ENCODE measurements at regions not wholly inside any gene's neighbourhood (a gene's known extent, or its start where the extent isn't known, plus 50 kb on each side); places are given as distances from the start of the nearest gene placed in this dataset.

DNA sequence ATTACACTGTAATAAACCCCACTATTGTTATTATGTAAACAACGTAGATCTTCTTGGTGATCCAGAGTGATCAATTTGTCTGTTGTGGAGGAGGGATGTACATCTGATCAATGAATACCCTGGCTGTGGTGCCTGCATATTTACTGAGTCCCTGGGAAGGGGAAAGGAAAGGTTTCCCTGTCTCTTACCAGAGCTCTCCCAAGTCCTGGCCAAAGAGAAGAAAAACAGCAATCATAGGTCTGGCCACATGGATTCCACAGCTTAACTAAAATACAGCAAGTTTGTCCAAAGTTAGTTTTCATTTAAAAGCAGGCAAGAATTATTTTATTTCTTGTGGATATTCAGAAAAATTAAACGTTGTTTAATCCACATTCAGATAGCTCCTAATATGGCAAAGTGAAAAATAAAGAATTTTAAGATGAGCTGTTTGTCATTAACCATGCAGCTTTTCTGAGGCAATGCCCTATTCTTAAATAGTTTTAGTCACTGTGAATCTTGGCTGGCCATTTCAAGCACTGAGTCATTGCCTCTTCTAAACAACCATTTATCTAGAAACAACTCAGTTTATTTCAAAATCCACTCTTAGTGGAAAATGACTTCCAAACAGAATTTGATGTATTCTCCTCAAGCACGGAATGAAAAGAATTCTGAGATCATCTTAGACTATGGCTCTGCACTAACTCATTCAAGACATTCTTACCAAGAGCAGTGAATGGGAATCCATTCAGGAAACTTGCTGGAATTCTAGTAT is 1004.4 kb upstream of the CDH2 start:
- DNase-seq = no peak

DNA sequence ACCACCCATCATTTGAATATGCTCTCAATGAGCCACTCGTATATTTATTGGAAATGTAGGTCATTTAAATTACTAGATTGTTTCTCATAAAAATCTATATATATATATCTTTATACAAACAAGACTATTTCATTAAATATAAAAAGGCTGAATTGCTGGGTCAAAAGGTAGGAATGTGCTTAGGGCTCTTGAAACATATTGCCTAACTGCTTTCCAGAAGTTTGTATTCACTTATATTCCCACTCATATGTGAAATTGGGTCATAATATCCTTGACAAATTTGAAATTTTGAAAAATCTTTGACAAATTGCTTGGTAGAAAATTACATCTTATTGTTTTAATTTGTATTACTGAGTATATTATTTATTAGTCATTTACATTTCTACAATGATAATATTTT is 999.8 kb upstream of the CDH2 start:
- no peak for DNase-seq

DNA sequence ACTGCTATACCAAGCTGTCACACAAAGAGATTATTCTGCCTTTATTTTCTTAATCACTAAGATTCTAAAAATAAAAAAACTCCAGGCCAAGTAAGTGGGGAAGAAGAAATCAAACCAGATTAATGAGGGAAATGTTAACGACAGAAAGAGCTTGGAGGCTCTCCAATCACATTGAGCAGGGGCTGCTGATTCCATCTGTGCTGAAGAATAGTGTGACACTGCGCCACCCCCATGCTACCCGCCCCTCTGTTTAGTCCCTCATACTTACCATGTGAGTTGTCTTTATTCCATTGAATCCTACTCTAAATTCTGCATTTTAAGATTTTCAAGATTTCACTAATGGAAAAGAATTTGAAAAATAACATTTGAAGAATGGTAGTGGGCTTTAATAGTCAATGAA is 998.0 kb upstream of the CDH2 start:
- DNase-seq = no peak

DNA sequence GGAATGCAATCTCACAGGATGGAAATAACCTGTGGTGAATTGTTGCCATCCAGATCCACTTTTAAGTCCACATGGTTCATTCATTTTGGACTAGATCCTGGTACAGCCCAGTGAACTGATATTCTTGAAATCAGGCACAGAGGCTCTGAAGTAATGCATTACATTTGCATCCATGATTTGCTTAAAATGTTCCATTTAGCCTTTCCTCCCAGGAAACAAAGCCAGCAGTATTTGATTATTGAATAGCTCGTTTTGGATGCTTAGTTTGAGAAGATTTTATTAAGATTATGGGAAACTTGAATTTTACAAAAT is 995.8 kb upstream of the CDH2 start:
- DNase-seq = no peak

DNA sequence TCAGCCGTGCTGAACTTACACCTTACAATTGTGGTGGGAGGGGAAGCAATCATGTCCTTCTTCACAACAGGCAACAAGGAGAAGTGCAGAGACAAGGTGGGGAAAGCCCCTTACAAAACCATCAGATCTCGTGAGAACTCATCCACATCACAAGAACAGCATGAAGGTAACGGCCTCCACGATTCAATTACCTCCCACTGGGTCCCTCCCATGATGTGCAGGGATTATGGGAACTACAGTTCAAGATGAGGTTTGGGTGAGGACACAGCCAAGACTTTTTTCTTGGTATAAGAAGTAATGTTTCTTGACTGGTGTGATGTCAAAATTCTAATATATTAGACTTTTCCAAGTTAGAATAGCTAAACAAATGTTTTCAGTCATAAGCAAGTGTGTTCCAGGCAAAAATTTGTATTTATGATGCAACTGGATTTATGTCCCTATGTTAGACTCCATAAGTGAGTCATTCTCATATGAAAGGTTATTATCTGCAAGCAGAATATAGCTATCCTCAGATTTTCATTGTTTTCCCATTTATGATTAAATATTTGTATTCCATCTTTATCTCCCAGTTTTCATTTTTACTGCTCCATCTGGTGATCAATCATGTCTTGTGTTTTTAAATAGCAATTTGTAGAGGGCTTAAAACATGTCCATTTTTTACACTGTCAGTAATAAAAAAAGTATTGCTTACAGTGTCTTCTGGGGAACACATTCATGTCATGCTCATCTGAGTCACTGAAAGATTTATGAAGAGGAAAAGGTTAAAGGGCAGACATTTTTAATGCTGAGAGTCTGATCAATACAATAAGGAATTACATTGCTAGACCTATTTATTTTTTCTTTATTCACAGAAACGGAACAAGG is 995.2 kb upstream of the CDH2 start:
- DNase-seq = no peak

DNA sequence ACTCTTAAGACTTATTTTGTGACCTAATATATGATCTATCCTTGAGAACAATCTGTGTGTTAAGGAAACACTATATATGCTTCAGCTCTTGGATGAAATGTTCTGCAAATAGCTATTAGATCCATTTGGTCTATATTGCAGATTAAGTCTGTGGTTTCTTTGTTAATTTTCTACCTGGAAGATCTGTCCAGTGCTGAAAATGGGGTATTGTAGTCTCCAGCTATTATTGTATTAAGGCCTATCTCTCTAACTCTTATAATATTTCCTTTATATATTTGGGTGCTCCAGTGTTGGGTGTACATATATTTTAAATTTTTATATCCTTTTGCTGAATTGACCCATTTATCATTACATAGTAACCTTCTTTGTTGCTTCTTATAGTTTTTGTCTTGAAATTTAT is 992.7 kb upstream of the CDH2 start:
- DNase-seq = no peak

DNA sequence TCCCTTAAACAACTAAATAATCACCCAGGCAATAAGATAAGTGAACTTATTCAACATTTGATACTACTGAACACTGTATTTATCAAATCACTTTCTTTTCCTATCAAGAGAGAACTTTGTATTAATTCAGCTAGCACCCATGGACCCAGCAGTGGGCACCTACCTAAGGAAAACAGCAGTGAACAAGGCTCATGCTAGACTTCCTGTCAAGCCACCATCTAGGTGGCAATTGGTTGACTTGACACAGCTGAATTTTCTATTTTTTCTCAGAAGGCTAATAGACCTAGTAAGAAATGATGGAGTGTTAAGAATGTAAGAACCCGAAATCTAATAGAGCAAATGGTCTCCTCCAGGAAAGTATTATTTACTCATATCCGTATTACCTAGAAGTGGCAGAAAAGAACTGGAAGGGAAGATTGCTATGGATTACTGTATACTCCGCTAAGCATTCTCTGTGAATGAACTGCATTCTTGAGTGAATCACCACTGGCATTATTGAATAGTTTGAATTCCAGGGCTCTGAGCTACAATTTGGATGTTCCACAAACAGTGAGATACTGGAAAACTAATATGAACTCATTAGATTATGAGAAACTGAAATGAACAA is 988.2 kb upstream of the CDH2 start:
- no peak for DNase-seq

DNA sequence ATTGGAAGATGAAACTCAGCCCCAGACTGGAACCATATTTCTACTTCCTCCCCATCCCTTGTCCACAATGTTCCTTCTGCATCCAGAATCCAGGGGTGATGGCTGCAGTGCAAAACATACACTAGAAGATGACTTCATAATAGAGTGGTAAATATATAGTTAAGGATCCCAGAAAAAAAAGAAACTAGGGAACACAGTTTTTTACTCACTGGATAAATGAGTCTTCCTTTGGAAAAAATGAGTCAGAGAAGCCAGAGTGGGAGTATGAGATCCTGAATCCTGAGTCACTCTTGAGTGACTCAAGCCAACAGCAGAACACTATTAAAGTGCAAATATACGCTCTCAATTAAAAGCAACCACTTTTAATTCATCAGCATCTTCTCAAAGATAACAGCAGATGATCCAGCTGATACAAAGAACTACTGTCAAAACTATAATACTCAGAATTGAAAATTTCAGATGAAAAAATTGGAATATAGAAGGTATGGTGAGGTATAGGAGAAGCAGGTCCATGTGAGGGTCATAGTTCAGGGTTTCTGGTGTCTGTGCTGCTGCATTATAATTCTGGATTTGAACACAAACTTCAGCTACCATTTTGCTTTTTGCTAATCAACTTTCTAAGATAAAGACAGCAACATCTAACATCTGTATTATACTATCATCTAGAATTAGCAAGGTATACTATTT is 987.2 kb upstream of the CDH2 start:
- no peak for DNase-seq

DNA sequence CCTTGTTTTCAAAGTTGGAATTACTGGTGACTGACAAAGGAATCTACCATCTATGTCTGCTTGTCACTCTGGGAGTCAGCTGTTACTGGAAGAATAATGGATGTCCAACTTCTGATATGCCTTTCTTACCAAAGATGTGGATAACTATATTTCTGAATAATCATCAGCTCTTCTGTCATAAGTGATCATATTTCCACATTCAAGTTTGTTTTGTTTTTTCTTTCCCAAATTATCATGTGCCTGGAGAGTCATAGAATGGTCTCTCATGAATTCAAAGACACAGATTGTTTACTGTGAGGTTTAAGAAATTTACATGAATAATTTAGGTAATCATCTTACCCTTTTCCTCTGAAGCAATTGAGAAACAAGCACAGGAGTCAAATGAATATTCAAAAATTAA is 986.7 kb upstream of the CDH2 start:
- no peak for DNase-seq

DNA sequence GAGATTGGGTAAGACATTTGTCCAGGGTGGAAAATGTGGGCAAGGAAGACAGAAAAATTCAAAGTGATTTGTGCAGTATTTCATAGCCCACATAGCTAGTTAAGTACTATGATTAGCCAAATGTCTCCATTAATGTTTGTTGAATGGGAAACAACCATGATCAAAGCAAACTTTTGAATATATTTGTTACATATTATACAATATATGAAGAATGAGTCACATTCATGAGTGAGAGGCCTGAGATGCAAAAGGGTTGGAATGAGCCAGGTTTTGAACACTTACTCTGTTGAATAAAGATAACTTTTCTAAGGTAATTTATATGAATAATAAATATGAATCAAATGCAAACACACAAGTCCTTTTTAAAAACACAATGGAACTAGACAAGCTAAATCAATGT is 984.5 kb upstream of the CDH2 start:
- DNase-seq = no peak

DNA sequence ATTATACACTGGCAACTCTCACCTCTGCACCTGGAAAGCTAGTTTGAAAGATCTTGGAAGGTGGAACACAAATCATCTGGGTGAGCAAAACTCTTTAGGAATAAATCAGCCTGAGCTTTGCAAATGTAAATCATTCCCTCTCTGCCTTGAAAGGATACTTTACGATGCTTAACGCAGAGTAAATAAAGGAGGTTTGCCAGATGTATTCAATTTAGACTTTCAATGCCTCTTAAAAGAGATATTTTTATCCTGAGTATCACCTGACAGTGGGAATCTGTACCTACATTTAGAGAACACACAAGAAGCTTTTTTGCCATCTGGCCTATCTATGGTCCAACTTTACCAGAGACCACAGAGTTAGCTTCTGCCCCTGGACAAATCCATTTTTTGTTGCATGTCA is 983.2 kb upstream of the CDH2 start:
- DNase-seq = no peak

DNA sequence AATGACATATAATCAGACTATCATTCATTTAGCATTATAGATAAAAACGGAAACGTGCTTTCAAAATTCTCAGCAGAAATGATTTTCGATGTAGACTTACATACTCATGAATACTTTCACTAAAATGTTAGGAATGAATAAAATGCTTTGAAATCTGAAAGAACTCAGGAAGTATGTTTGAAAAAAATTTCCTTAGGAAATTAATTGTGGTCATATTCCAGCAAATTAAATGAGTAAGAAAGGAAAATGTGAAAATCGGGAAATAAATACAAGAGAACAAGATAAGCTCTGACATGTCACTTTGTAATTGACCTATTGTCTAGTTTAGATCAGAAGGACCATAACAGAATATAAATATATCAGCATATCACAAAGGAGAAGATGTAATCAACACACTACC is 981.0 kb upstream of the CDH2 start:
- no peak for DNase-seq

DNA sequence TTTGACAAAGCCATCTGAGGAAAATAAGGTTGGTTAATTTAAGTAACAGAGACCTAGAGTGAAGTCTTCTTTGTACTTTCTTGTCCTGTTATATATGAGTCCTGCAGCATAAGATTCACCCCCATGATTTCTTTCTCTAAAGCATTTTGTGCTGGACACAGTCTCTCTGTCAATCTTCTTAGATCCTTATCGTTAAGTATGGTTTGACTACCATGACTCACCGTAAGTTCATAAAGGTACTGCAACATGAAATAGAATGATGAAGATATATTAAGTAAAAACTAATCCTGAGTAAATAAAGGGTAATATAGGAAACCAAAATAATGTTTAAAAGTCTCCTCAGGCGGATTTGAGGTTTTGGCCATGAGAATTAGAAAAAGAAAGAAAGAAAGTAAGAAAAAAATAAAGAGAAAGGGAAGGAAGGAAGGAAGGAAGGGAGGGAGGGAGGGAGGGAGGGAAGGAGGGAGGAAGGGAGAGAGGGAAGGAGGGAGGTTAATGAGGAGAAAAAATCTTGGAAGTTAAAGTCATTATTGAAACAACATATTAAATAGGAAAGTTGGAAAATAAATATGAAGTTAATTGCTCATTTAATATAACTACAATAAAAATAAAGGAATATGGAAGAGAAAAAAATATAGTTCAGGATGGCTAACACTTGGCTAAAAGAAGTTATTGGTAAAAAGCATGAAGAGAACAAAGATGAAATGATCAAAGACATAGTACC is 980.3 kb upstream of the CDH2 start:
- no peak for DNase-seq

DNA sequence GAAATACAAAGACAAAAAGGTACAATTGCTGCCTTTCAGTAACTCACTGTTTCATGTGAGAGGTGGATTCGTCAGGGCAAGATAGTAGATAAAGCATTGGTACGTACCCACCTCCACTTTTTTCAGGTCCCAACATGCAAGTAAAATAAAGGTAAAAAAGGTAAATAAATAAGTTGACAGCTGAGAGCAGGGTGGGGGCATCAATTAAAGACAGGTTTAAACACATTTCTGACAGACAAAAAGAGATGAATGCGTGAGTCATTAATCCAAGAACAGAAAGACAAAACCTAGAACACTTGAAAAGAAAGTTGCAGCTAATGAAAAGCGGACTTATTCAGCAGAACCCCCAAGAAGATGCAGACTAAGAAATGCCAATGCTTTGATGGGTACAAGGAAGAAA is 979.6 kb upstream of the CDH2 start:
- no peak for DNase-seq

DNA sequence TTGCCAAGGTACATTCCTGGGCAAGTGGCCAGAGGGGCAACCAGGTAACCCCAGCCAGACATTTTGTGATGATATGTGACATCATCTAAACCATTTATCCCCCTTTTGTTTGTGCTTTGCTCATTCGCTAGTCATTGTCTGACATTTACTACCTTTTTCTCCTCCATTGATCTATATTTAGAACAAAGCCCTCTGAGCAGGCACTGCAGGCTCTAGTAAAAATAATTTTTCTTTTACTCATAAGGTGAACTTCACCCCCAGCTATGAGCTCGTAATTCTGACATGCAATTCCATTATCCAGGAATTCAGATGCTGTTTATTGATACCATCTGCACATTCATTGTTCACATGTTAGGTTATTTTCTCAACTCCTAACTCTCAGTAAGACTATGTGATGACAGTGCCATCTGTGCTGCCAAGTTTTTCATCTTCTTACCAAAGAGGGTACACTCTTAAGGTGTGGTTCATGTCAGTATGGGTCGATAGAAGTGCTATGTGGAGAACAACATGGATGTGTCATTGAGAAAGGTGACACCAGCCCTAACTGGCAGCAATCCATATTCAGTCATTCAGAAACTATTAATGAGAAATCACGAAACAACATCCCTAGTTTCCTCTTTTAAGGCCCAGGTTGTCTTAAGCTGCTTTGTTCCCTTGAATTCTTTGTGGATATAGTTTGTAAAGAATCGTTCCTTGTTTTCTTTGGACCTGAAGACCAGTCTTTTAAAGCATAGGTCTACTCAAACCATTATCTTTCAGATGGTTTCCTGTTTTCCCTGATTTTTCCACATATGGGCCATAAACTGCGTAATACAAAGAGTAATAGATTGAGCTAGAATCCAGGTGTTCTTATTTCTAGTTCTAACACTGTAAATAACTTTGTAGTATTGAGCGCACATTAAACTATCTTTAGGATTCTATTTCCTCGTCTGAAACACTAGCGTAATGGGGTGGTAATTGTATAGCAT is 978.1 kb upstream of the CDH2 start:
- DNase-seq = no peak

DNA sequence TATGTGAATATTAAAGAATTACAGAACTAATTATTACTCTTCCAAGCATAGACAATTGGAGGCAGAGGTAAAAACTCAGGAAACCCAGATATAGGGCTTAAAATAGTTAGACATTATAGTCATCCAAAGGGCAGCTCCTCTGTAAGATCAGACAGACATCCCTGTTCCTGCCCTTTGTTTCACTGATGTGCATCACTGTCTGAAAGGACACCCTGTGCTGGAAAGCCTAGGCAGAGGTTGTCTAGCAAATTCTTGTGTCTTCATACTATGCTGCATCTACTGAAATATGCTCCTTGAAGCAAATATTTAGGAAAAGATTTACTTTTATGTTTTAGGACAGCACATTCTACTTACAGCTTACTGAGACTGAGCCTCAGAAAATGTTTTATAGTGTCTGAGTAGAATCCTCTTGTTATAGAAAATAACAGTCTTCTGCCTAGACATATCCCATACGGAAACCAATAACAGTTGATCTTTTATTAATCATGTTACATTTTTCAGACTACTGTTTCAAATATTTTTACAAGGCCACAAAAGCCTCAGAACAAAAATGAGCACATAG is 977.3 kb upstream of the CDH2 start:
- no peak for DNase-seq

DNA sequence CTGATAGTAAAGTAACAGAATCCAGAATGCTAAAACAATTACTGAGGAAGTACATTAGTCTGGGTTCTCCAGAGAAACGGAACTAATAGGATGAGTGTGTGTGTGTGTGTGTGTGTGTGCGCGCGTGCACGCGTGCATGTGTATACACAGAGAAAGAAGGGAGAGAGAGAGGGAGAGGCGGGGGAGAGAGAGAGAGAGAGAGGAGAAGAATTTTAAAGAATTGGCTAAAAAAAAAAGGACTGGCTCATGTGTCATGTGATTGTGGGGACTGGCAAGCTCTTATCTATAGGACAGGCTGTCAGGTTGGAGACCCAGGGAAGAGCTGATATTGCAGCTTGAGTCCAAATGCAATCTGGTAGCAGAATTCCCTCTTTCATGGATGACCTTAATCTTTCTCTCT is 976.2 kb upstream of the CDH2 start:
- no peak for DNase-seq

DNA sequence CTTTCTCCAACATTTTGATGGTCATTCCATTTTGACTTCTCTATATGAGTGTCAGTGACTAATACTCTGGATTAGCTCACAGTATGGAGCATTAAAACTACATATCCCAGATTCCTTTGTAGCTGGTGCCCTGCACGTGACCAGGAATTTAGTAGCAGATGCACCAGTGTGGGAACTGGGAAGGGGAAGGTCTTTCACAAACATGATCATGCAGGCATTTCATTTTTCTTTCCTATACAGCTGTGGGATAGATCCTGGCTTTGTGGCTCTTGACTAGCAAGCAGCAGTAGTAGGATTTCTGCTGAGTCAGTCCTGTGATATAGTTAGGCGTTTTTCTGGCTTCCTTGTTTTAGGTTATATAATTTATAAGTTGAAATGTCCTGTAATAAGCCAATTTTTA is 971.0 kb upstream of the CDH2 start:
- DNase-seq = no peak

DNA sequence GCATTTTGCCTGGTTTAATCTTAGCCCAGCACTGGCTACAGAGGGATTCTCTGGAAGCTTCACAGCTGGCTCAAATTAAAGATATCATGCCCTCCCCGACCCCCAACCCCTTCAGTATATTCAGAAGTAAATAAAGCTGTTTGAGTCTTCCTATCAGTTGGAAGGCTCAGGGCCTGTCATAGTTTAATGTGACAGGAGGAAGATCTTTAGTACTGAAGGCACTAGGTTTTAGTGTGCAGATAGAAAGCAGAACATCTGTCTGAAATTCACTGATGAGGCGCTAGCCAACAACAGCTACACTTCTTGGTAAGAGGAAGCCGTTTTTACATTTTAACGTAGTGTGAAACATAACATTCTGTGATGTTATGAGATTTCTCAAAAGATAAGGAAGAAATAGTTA is 969.1 kb upstream of the CDH2 start:
- DNase-seq = no peak

DNA sequence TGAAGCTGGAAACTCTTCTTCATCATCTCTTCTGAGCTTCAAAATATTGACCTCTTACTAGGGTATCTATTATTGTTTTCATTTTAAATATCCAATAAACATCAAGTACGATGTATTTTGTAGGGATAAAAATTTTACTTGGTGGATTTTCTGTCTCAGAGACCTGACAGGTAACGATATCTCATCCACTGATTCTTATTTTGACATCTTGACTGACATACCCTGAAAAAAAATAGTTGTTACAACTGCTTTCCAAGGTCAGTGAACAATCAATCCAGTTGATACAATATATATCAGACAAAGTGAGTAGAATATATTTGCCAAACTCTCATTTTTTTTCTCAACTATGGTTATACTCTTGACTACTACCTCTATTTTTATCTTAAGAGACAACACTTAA is 963.7 kb upstream of the CDH2 start:
- DNase-seq = no peak

DNA sequence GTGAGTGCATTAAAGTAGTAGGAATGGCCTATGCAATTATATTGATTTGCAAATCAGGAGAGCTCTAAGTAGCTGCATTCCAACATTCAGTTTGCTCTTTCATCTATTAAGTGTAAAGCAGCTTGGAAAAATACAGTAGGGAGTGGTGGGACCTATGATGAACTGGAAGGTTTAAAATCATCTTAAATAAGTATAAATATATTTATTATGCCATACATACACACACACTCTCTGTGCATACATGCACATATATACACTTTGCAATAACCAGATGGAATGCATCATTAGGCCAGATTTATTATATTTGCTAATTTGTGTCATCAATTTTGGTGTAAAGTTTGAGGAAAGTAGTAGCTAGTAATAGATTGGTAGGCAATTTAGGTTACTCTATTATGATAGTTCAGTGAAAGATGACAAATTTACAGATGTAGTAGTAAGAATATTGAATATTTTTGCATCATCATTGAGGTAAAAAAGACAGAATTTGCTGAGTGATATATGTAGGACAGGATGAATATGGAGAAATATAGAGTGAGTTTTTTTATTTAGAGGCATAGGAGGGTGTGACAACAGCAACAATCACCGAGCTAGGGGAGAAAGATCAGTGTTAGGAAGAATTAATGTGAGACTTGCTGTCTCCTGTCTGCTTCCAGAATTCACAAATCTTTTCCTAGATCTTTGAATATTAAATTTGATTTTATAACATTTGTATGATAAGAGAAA is 961.0 kb upstream of the CDH2 start:
- no peak for DNase-seq

All from retina (tissue), 1 donor.